H9 (cell line): ENCODE measurements at regions not wholly inside any gene's neighbourhood (a gene's known extent, or its start where the extent isn't known, plus 50 kb on each side); places are given as distances from the start of the nearest gene placed in this dataset.

Source experiments
- DNase-seq: peaks from one replicate; pipeline ENCODE4 v3.0.0-alpha.2; 2017
- H2AFZ ChIP-seq: one replicate; pipeline ENCODE4 v1.6.1; 2013; ENCODE audit warnings: mild to moderate bottlenecking, low read length, control low read depth, moderate library complexity
- H2AK5ac ChIP-seq: 2 replicates; pipeline ENCODE4 v1.6.1; 2013; ENCODE audit warnings: low read length, control low read depth, mixed read lengths; ENCODE audit not compliant: insufficient read length
- H2BK120ac ChIP-seq: one replicate; pipeline ENCODE4 v1.6.1; 2013; ENCODE audit warnings: low read depth, mild to moderate bottlenecking, low read length, control low read depth, inconsistent platforms; ENCODE audit not compliant: poor library complexity, severe bottlenecking
- H2BK12ac ChIP-seq: 2 replicates; pipeline ENCODE4 v1.6.1; 2013; ENCODE audit warnings: low read length, control low read depth, mixed read lengths, low read depth; ENCODE audit not compliant: insufficient read length
- H2BK15ac ChIP-seq: 2 replicates; pipeline ENCODE4 v1.6.1; 2013; ENCODE audit warnings: low read depth, low read length, control low read depth
- H2BK20ac ChIP-seq: one replicate; pipeline ENCODE4 v1.6.1; 2013; ENCODE audit warnings: low read depth, mild to moderate bottlenecking, low read length, control low read depth, inconsistent platforms; ENCODE audit not compliant: poor library complexity, severe bottlenecking
- H2BK5ac ChIP-seq: 2 replicates; pipeline ENCODE4 v1.6.1; 2013; ENCODE audit warnings: low read length, control low read depth, mixed read lengths; ENCODE audit not compliant: insufficient read length
- H3K14ac ChIP-seq: 2 replicates; pipeline ENCODE4 v1.6.1; 2013; ENCODE audit warnings: low read length, control low read depth; ENCODE audit not compliant: insufficient read depth
- H3K18ac ChIP-seq: 2 replicates; pipeline ENCODE4 v1.6.1; 2013; ENCODE audit warnings: low read depth, mild to moderate bottlenecking, mixed read lengths, low read length, control low read depth; ENCODE audit not compliant: insufficient read length
- H3K23ac ChIP-seq: 2 replicates; pipeline ENCODE4 v1.6.1; 2013; ENCODE audit warnings: low read length, control low read depth, mixed read lengths, low read depth; ENCODE audit not compliant: insufficient read length
- H3K23me2 ChIP-seq: 2 replicates; pipeline ENCODE4 v1.6.1; 2013; ENCODE audit warnings: low read depth, mild to moderate bottlenecking, mixed read lengths, low read length, control low read depth; ENCODE audit not compliant: insufficient read length, poor library complexity, severe bottlenecking
- H3K27ac ChIP-seq: 2 replicates; pipeline ENCODE4 v1.5.1; 2013; ENCODE audit warnings: low read length, control low read depth, mixed read lengths, low read depth; ENCODE audit not compliant: insufficient read length
- H3K27me3 ChIP-seq: 2 replicates; pipeline ENCODE4 v1.6.1; 2013; ENCODE audit warnings: low read length, control low read depth, inconsistent platforms; ENCODE audit not compliant: insufficient read depth
- H3K4ac ChIP-seq: 2 replicates; pipeline ENCODE4 v1.6.1; 2013; ENCODE audit warnings: low read depth, mild to moderate bottlenecking, control low read depth, inconsistent platforms, low read length, moderate library complexity
- H3K4me1 ChIP-seq: 2 replicates; pipeline ENCODE4 v1.6.1; 2013; ENCODE audit warnings: low read length, control low read depth, inconsistent platforms; ENCODE audit not compliant: insufficient read depth
- H3K4me2 ChIP-seq: 2 replicates; pipeline ENCODE4 v1.6.1; 2013; ENCODE audit warnings: low read length, control low read depth, mixed read lengths; ENCODE audit not compliant: insufficient read length, insufficient read depth
- H3K56ac ChIP-seq: 2 replicates; pipeline ENCODE4 v1.6.1; 2013; ENCODE audit warnings: low read depth, mild to moderate bottlenecking, mixed read lengths, low read length, control low read depth; ENCODE audit not compliant: insufficient read length
- H3K79me1 ChIP-seq: 2 replicates; pipeline ENCODE4 v1.6.1; 2013; ENCODE audit warnings: low read depth, mild to moderate bottlenecking, moderate library complexity, low read length, control low read depth, inconsistent platforms; ENCODE audit not compliant: insufficient read depth, poor library complexity, severe bottlenecking
- H3K79me2 ChIP-seq: 2 replicates; pipeline ENCODE4 v1.6.1; 2013; ENCODE audit warnings: low read length, control low read depth, inconsistent platforms; ENCODE audit not compliant: insufficient read depth
- H3K9ac ChIP-seq: 2 replicates; pipeline ENCODE4 v1.6.1; 2013; ENCODE audit warnings: low read length, control low read depth, mixed read lengths; ENCODE audit not compliant: insufficient read length; ENCODE audit errors: extremely low read depth
- H3K9me3 ChIP-seq: one replicate; pipeline ENCODE4 v1.6.1; 2013; ENCODE audit warnings: low read depth, low read length, inconsistent platforms; ENCODE audit not compliant: control insufficient read depth
- H3T11ph ChIP-seq: one replicate; pipeline ENCODE4 v1.6.1; 2013; ENCODE audit warnings: mild to moderate bottlenecking, low read length, control low read depth, inconsistent platforms
- H4K20me1 ChIP-seq: one replicate; pipeline ENCODE4 v1.6.1; 2013; ENCODE audit not compliant: control insufficient read depth, insufficient read length, insufficient read depth
- H4K5ac ChIP-seq: 2 replicates; pipeline ENCODE4 v1.6.1; 2013; ENCODE audit warnings: low read depth, mild to moderate bottlenecking, mixed read lengths, low read length, control low read depth; ENCODE audit not compliant: insufficient read length
- H4K8ac ChIP-seq: replicated peaks from 2 replicates; pipeline ENCODE4 v1.6.1; 2013; ENCODE audit warnings: low read length, control low read depth, mixed read lengths, low read depth; ENCODE audit not compliant: insufficient read length
- H4K91ac ChIP-seq: 2 replicates; pipeline ENCODE4 v1.6.1; 2013; ENCODE audit warnings: low read depth, mild to moderate bottlenecking, moderate library complexity, mixed read lengths, low read length, control low read depth; ENCODE audit not compliant: insufficient read length
- H3K27ac Mint-ChIP-seq, 3 experiments: 2 replicates in 2 of 3; 3 replicates in 1 of 3; pipeline ENCODE4 v1.8.0; 2020 to 2021; ENCODE audit warnings: mixed read lengths in 3 of 3, mild to moderate bottlenecking in 1 of 3, moderate library complexity in 1 of 3
- H3K27me3 Mint-ChIP-seq: 2 replicates; pipeline ENCODE4 v1.8.0; 2021; ENCODE audit warnings: low read depth, mild to moderate bottlenecking, moderate library complexity, mixed read lengths
- H3K36me3 Mint-ChIP-seq, 3 experiments: 2 replicates in 2 of 3; 3 replicates in 1 of 3; pipeline ENCODE4 v1.8.0; 2020 to 2021; ENCODE audit warnings: low read depth in 3 of 3, mixed read lengths in 3 of 3; ENCODE audit not compliant: insufficient read depth in 1 of 3
- H3K4me1 Mint-ChIP-seq, 2 experiments: 2 replicates each; pipeline ENCODE4 v1.8.0; 2020; ENCODE audit warnings: mixed read lengths in 2 of 2
- H3K4me3 Mint-ChIP-seq, 2 experiments: 2 replicates in 1 of 2; 3 replicates in 1 of 2; pipeline ENCODE4 v1.8.0; 2020 to 2021; ENCODE audit warnings: mild to moderate bottlenecking in 2 of 2, mixed read lengths in 2 of 2, moderate library complexity in 1 of 2
- H3K9me3 Mint-ChIP-seq, 2 experiments: 2 replicates in 1 of 2; 3 replicates in 1 of 2; pipeline ENCODE4 v1.8.0; 2020; ENCODE audit warnings: mild to moderate bottlenecking in 2 of 2, mixed read lengths in 2 of 2, moderate library complexity in 1 of 2
- WGBS: extraction: QIAGEN DNeasy Blood & Tissue Kit; methylation state at CpG from one replicate; pipeline ENCODE4 v1.1.7; 2013; ENCODE audit warnings: missing lambda C conversion rate, low lambda C conversion rate, mixed read lengths; ENCODE audit not compliant: insufficient read length; ENCODE audit errors: extremely low coverage; 5-methylcytosine and 5-hydroxymethylcytosine counted together
- TF ChIP-seq, protein P1 (sequence below): fragments of 200-600 bp; sonication (generic); conservative IDR thresholded peaks from 3 replicates; pipeline ENCODE4 v1.8.0; 2021; ENCODE audit warnings: antibody characterized with exemption, mild to moderate bottlenecking

DNA sequence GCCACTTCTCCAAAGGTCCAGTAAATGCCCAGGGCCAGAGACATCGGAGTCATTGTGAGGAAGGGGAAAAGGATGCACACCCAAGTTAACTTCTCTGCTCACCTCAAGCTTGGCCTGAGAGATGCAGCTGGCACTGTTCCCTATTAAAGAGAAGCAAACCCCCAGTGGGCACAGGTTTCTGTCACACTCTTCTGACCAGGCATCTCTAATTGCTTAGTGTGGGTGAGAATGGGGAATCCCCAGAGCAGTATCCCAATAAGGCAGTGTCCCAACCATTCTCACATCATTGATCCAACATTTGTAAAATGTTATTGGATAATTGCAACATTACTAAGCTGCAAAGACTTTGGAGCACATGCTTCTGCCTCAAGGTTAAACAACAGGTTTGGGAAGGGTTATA is 232.3 kb downstream of the ADGRG6 start:
- Histone ChIP-seq H3K4me1 (no peaks in the 10 kb centered on the region), H2BK120ac (no peak overlapping the region), H2BK12ac (no peak overlapping the region), H3K56ac (no peak overlapping the region), H2AFZ (no peak overlapping the region), H3K27ac (no peak overlapping the region), H4K8ac (no peak overlapping the region), H4K20me1 (no peaks in the 10 kb centered on the region), H3K23ac (no peak overlapping the region), H3K9ac (no peak overlapping the region), H3K18ac (no peak overlapping the region), H3K79me2 (no peaks in the 10 kb centered on the region), H2AK5ac (no peak overlapping the region), H3T11ph (no peak overlapping the region), H3K4ac (no peak overlapping the region), H3K79me1 (no peaks in the 10 kb centered on the region), H3K23me2 (no peaks in the 10 kb centered on the region), H3K14ac (no peak overlapping the region), H2BK20ac (no peak overlapping the region), H2BK5ac (no peak overlapping the region), H3K27me3 (no peaks in the 10 kb centered on the region; the same call in 1 of the 2 replicates), H3K4me2 (no peak overlapping the region), H4K91ac (no peak overlapping the region), H3K9me3 (peaks cover 21% of the 10 kb centered on the region), H4K5ac (no peak overlapping the region), H2BK15ac (no peak overlapping the region)
- Mint-ChIP-seq H3K36me3 (peaks cover 6 to 36% (median 23%) of the 10 kb centered on the region in 3 experiments), H3K9me3 (peaks cover 23 to 35% of the 10 kb centered on the region in 2 experiments), H3K27me3 (no peaks in the 10 kb centered on the region; the same call in 1 of the 2 replicates), H3K4me1 (no peaks in the 10 kb centered on the region; a peak in 1 of 4 replicates), H3K4me3 (no peak overlapping the region), H3K27ac (no peak overlapping the region)
- DNase-seq, result no peak
- no CpG with 5 or more reads among the region's 1 CpG for WGBS
- TF ChIP-seq, protein P1, sequence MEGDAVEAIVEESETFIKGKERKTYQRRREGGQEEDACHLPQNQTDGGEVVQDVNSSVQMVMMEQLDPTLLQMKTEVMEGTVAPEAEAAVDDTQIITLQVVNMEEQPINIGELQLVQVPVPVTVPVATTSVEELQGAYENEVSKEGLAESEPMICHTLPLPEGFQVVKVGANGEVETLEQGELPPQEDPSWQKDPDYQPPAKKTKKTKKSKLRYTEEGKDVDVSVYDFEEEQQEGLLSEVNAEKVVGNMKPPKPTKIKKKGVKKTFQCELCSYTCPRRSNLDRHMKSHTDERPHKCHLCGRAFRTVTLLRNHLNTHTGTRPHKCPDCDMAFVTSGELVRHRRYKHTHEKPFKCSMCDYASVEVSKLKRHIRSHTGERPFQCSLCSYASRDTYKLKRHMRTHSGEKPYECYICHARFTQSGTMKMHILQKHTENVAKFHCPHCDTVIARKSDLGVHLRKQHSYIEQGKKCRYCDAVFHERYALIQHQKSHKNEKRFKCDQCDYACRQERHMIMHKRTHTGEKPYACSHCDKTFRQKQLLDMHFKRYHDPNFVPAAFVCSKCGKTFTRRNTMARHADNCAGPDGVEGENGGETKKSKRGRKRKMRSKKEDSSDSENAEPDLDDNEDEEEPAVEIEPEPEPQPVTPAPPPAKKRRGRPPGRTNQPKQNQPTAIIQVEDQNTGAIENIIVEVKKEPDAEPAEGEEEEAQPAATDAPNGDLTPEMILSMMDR, result no peak
